AG04449 (cell line): ENCODE measurements at regions not wholly inside any gene's neighbourhood (a gene's known extent, or its start where the extent isn't known, plus 50 kb on each side); places are given as distances from the start of the nearest gene placed in this dataset.

ENCODE experiments used
- CTCF ChIA-PET: fragments of 350-600 bp; formaldehyde crosslinking; extraction: SDS; loops from one replicate; lab custom pipeline; 2021; ENCODE audit warnings: antibody characterized with exemption; lab: Yijun Ruan, JAX
- POLR2A ChIA-PET: fragments of 400-600, 350-600 bp; formaldehyde crosslinking; extraction: SDS; loops from one replicate; lab custom pipeline; 2020; ENCODE audit warnings: antibody characterized with exemption, inconsistent platforms; lab: Yijun Ruan, JAX
- DNase-seq: peaks from one replicate; pipeline ENCODE4 v3.0.0-alpha.2; 2010; ENCODE audit warnings: low read depth, low spot score
- H3K4me3 ChIP-seq: 2 replicates; pipeline ENCODE4 v1.5.1; 2011; ENCODE audit warnings: low read depth, mild to moderate bottlenecking, control low read depth, low read length
- CTCF ChIP-seq: IDR thresholded peaks from one replicate; pipeline ENCODE4 v1.5.1; 2011; ENCODE audit warnings: mild to moderate bottlenecking, moderate library complexity, low read length, control low read depth, inconsistent platforms; ENCODE audit not compliant: insufficient read depth; ENCODE audit errors: missing control alignments

GRCh38 chr5:120913396-120913795, 449.3 kb downstream of the PRR16 start:
- no peak for TF ChIP-seq CTCF
- CTCF ChIA-PET = no interaction called here
- POLR2A ChIA-PET = no interaction called here
- H3K4me3 ChIP-seq = no peak overlapping the region
- no peak for DNase-seq

GRCh38 chr5:120917214-120917758, 453.2 kb downstream of the PRR16 start:
- DNase-seq = no peak
- TF ChIP-seq CTCF = no peak
- ChIA-PET CTCF (no interaction called here), POLR2A (no interaction called here)
- no peak overlapping the region for H3K4me3 ChIP-seq

GRCh38 chr5:120919017-120919416, 454.9 kb downstream of the PRR16 start:
- ChIA-PET POLR2A (no interaction called here), CTCF (no interaction called here)
- DNase-seq = no peak
- no peak overlapping the region for H3K4me3 ChIP-seq
- TF ChIP-seq CTCF = no peak

- H3K4me3 ChIP-seq = no peak overlapping the region
- no peak for TF ChIP-seq CTCF
- POLR2A ChIA-PET = no interaction called here
- CTCF ChIA-PET = no interaction called here
- no peak for DNase-seq
Measured at GRCh38 chr5:120923026-120923425, 458.9 kb downstream of the PRR16 start.

- DNase-seq = no peak
- ChIA-PET CTCF (no interaction called here), POLR2A (no interaction called here)
- no peak overlapping the region for H3K4me3 ChIP-seq
- no peak for TF ChIP-seq CTCF
Measured at GRCh38 chr5:120926471-120926870, 462.4 kb downstream of the PRR16 start.

- CTCF ChIA-PET = no interaction called here
- no peak for DNase-seq
- TF ChIP-seq CTCF = no peak
- POLR2A ChIA-PET = no interaction called here
- H3K4me3 ChIP-seq = no peak overlapping the region
Measured at GRCh38 chr5:120927950-120928530, 463.9 kb downstream of the PRR16 start.
